PC-3 (cell line): ENCODE measurements at regions not wholly inside any gene's neighbourhood (a gene's known extent, or its start where the extent isn't known, plus 50 kb on each side); places are given as distances from the start of the nearest gene placed in this dataset.

Experiments
- ATAC-seq: fragments of 200-7000 bp; cut with Tn5 transposase; 2 replicates; pipeline ENCODE4 v1.9.1; 2020; ENCODE audit warnings: mild to moderate bottlenecking, moderate library complexity
- BruUV-seq: library from RNA; stranded (reverse); fragments of 400-500 nt; replicated peaks from 2 replicates; lab custom pipeline; 2021; lab: Mats Ljungman, UMichigan
- CTCF ChIA-PET: fragments of 300-600 bp; sonication (Branson Sonifier 250); formaldehyde crosslinking; loops from one replicate; lab custom pipeline; 2022; ENCODE audit warnings: antibody characterized with exemption; lab: Charles Lee
- POLR2A ChIA-PET: fragments of 300-600 bp; sonication (Branson Sonifier 250); formaldehyde crosslinking; loops from one replicate; lab custom pipeline; 2022; ENCODE audit warnings: antibody characterized with exemption; ENCODE audit not compliant: unreplicated experiment; lab: Charles Lee
- DNase-seq: peaks from one replicate; pipeline ENCODE4 v3.0.0-alpha.2; 2015
- H2AFZ ChIP-seq: fragments of 300-600 bp; sonication (generic); 2 replicates; pipeline ENCODE4 v1.6.0; 2016; ENCODE audit warnings: antibody characterized with exemption, low read length
- H3F3A ChIP-seq: fragments of 300-600 bp; sonication (generic); one replicate; pipeline ENCODE4 v1.6.0; 2017; ENCODE audit warnings: antibody characterized with exemption, low read length, control low read depth, mild to moderate bottlenecking; ENCODE audit not compliant: unreplicated experiment
- H3K27ac ChIP-seq: fragments of 300-600 bp; sonication (generic); 2 replicates; pipeline ENCODE4 v1.5.1; 2016; ENCODE audit warnings: mild to moderate bottlenecking, low read length
- H3K27me3 ChIP-seq: fragments of 300-600 bp; sonication (generic); 2 replicates; pipeline ENCODE4 v1.6.1; 2016; ENCODE audit warnings: low read length, mixed read lengths
- H3K36me3 ChIP-seq: fragments of 300-600 bp; sonication (generic); 2 replicates; pipeline ENCODE4 v1.6.1; 2016; ENCODE audit warnings: low read depth, mixed run types, low read length, mixed read lengths
- H3K4me1 ChIP-seq: fragments of 300-600 bp; sonication (generic); 2 replicates; pipeline ENCODE4 v1.5.1; 2016; ENCODE audit warnings: low read length; ENCODE audit not compliant: insufficient read depth
- H3K4me2 ChIP-seq: fragments of 300-600 bp; sonication (generic); 2 replicates; pipeline ENCODE4 v1.6.0; 2016; ENCODE audit warnings: low read length
- H3K4me3 ChIP-seq: fragments of 300-600 bp; sonication (generic); 2 replicates; pipeline ENCODE4 v1.5.1; 2016; ENCODE audit warnings: mild to moderate bottlenecking, low read length, mixed read lengths
- H3K79me2 ChIP-seq: fragments of 300-600 bp; sonication (generic); 2 replicates; pipeline ENCODE4 v1.6.1; 2017; ENCODE audit warnings: low read length, mixed read lengths
- H3K9ac ChIP-seq: fragments of 300-600 bp; sonication (generic); 2 replicates; pipeline ENCODE4 v1.6.0; 2016; ENCODE audit warnings: mild to moderate bottlenecking, low read length
- H3K9me2 ChIP-seq: fragments of 300-600 bp; sonication (generic); replicated peaks from 2 replicates; pipeline ENCODE4 v1.6.1; 2016; ENCODE audit warnings: mixed run types, low read length, mixed read lengths
- H3K9me3 ChIP-seq: fragments of 300-600 bp; sonication (generic); 2 replicates; pipeline ENCODE4 v1.6.1; 2016; ENCODE audit warnings: low read length, mixed read lengths
- H4K20me1 ChIP-seq: fragments of 300-600 bp; sonication (generic); 2 replicates; pipeline ENCODE4 v1.6.1; 2016; ENCODE audit warnings: low read length, mixed read lengths
- CTCF ChIP-seq: fragments of 300-600 bp; sonication (generic); conservative IDR thresholded peaks from 2 replicates; pipeline ENCODE4 v1.5.1; 2017; ENCODE audit warnings: antibody characterized with exemption, low read depth, mild to moderate bottlenecking, low read length
- EZH2 ChIP-seq: fragments of 300-600 bp; sonication (generic); IDR thresholded peaks from one replicate; pipeline ENCODE4 v1.6.1; 2017; ENCODE audit warnings: antibody characterized with exemption, mild to moderate bottlenecking, low read length; ENCODE audit not compliant: unreplicated experiment
- EZH2phosphoT487 ChIP-seq: fragments of 300-600 bp; sonication (generic); IDR thresholded peaks from 2 replicates; pipeline ENCODE4 v1.6.1; 2018; ENCODE audit warnings: mild to moderate bottlenecking, antibody characterized with exemption, low read length, borderline replicate concordance
- intact Hi-C: fragments of 100-400 bp; cut with micrococcal nuclease; formaldehyde crosslinking; loops from 2 replicates; pipeline ENCODE4 v1.9.0; 2023

- Histone ChIP-seq H3K4me3 (no peak overlapping the region), H3K9me2 (no peaks in the 10 kb centered on the region), H3K4me2 (no peak overlapping the region), H3K27me3 (no peaks in the 10 kb centered on the region), H3K27ac (no peak overlapping the region), H2AFZ (no peak overlapping the region), H3K9ac (no peak overlapping the region), H4K20me1 (no peaks in the 10 kb centered on the region), H3K9me3 (no peaks in the 10 kb centered on the region), H3K4me1 (peaks cover 7% of the 10 kb centered on the region), H3F3A (no peaks in the 10 kb centered on the region), H3K79me2 (no peaks in the 10 kb centered on the region), H3K36me3 (no peaks in the 10 kb centered on the region)
- ChIA-PET POLR2A (no interaction called here), CTCF (no interaction called here)
- intact Hi-C loops, result no loop called here
- BruUV-seq, result no TSS peak
- DNase-seq, result no peak
- TF ChIP-seq EZH2phosphoT487, result no peak
- TF ChIP-seq EZH2, result no peak
- TF ChIP-seq CTCF, result no peak
- ATAC-seq, result no peak
Observed at GRCh38 chr17:14014657-14015056, 54.6 kb upstream of the COX10 start.

- Histone ChIP-seq H3K27me3 (no peaks in the 10 kb centered on the region), H3K36me3 (no peaks in the 10 kb centered on the region), H3K4me2 (no peak overlapping the region), H3K9ac (no peak overlapping the region), H3K4me1 (peaks cover 10% of the 10 kb centered on the region), H3K27ac (no peak overlapping the region), H4K20me1 (no peaks in the 10 kb centered on the region), H3K4me3 (no peak overlapping the region), H3K9me2 (no peaks in the 10 kb centered on the region), H2AFZ (no peak overlapping the region), H3K79me2 (no peaks in the 10 kb centered on the region), H3F3A (no peaks in the 10 kb centered on the region), H3K9me3 (no peaks in the 10 kb centered on the region)
- ATAC-seq, result no peak
- BruUV-seq, result no TSS peak
- ChIA-PET POLR2A (no interaction called here), CTCF (no interaction called here)
- TF ChIP-seq EZH2, result no peak
- TF ChIP-seq EZH2phosphoT487, result no peak
- no peak for TF ChIP-seq CTCF
- DNase-seq, result no peak
- intact Hi-C loops, result no loop called here
Observed at GRCh38 chr17:14015271-14015670, 54.0 kb upstream of the COX10 start.

- no peaks in the 10 kb centered on the region for H3K27me3 ChIP-seq
- H3K79me2 ChIP-seq, result no peaks in the 10 kb centered on the region
- no peak overlapping the region for H3K4me3 ChIP-seq
- H3K9me2 ChIP-seq, result no peaks in the 10 kb centered on the region
- H3K4me1 ChIP-seq, result peaks cover 10% of the 10 kb centered on the region
- ChIA-PET CTCF (no interaction called here), POLR2A (no interaction called here)
- TF ChIP-seq CTCF, result no peak
- TF ChIP-seq EZH2, result no peak
- TF ChIP-seq EZH2phosphoT487, result no peak
- H3K9me3 ChIP-seq, result no peaks in the 10 kb centered on the region
- no peak overlapping the region for H3K9ac ChIP-seq
- H3K4me2 ChIP-seq, result no peak overlapping the region
- no peaks in the 10 kb centered on the region for H3K36me3 ChIP-seq
- H3F3A ChIP-seq, result no peaks in the 10 kb centered on the region
- DNase-seq, result no peak
- ATAC-seq, result no peak
- intact Hi-C loops, result no loop called here
- BruUV-seq, result no TSS peak
- no peak overlapping the region for H2AFZ ChIP-seq
- no peaks in the 10 kb centered on the region for H4K20me1 ChIP-seq
- H3K27ac ChIP-seq, result no peak overlapping the region
Observed at GRCh38 chr17:14016858-14017257, 52.4 kb upstream of the COX10 start.
